Islet precursor cell (in vitro differentiated cells): ENCODE measurements at regions not wholly inside any gene's neighbourhood (a gene's known extent, or its start where the extent isn't known, plus 50 kb on each side); places are given as distances from the start of the nearest gene placed in this dataset.
"Not testable (repeated sequence)": the region's sequence is repeated elsewhere in the genome, so short reads cannot be mapped to it uniquely, and the experiment has no call there.

ENCODE experiments used
- DNase-seq: peaks from one replicate; pipeline ENCODE4 v3.0.0-alpha.2; 2018

DNA sequence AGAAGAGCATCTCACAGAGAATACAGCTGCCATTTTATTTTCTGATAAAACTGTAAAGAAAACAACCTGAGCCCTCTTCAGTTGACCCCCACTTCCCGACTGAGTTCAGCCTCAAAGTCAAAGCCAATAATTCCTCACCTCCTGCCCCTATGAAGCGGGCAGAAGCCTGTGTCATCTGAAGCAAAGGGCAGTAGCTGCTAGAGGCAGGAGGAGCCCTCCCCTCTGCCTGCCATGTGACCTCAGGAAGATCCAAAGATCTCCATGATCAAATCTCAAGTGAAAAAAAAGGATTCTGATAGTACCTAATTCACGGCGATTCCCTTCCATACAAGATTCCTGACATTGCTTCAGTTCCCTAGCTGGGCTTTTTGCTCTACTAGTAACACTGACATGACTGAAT is 223.1 kb upstream of the CAND1 start:
- DNase-seq: peak; percentile 53

DNA sequence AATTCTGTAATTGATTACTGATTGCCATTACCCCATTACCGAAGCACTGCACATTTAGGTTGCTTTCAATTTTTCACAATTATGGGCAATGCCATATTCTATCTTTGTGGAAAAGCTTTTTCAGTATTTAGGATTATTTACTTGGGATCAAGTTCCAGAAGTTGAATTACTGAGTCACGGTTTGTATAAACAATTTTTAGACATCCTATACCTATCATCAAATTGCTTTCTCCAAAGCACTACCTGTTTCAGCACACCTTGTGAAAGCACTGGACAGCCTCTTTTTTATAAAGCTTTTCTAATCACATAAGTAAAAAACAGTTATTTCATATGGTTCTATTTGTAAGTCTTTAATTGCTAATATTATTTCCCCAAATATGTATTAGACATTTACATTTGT is 221.5 kb upstream of the CAND1 start:
- DNase-seq: no peak

DNA sequence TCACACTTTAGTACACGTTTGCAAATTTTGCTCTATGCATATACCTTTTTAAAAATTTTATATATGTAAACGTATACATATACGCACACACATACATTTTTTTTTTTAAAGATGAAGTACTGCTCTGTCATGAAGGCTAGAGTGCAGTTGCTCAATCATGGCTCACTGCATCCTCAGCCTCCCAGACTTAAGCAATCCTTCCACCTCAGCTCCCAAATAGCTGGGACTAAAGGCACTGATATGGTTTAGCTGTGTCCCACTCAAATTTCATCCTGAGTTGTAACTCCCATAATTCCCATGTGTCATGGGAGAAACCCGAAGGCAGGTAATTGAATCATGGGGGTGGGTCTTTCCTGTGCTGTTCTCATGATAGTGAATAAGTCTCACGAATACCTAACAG is 220.8 kb upstream of the CAND1 start:
- no peak for DNase-seq

DNA sequence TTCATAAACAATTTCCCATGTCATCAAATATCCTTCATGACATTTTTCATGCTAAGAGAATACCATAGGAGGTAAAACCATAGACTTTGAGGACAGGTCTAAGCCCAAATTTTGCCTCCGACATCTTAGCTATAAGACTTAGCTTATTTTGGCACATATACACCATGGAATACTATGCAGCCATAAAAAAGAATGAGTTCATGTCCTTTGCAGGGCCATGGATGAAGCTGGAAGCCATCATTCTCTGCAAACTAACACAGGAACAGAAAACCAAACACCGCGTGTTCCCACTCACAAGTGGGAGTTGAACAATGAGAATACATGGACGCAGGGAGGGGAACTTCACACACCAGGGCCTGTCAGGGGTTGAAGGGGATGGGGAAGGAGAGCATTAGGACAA is 220.0 kb upstream of the CAND1 start:
- not testable (repeated sequence) for DNase-seq

DNA sequence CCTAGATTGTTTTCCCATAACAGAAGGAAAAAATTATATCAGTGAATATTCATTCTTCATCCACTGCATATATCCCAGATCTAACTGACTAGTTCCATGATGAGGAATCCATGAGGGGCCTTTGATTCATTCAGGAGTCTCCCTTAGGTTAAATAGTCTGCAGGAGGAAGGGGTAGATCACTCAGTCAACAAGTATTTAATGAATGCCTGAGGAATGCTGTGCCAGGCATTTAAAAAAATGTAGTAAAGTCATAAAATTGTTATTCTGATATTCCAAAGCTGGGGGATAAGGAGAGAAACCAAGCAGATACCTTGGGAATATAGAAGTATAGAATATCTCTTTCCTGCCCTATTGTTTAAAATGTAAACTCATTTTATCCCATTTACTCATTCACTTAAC is 216.2 kb upstream of the CAND1 start:
- DNase-seq: no peak

DNA sequence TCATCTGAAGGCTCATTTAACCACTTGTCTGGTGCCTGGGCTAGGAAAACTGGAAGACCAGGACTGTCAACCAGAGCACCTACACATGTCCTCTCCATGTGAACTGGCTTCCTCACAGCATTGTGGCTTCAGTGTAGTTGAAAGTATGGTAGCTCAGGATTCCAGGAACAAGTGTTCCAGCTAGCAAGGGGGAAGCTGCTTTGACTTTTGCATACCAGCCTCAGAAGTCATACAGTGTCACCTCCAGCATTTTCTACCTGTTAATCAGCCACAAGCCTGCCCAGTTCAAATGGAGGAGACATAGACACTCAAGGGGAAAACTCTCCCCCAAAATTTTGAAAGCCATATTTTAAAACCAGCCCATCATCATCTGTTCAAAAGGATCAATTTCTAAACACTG is 212.8 kb upstream of the CAND1 start:
- DNase-seq: peak; percentile 65

DNA sequence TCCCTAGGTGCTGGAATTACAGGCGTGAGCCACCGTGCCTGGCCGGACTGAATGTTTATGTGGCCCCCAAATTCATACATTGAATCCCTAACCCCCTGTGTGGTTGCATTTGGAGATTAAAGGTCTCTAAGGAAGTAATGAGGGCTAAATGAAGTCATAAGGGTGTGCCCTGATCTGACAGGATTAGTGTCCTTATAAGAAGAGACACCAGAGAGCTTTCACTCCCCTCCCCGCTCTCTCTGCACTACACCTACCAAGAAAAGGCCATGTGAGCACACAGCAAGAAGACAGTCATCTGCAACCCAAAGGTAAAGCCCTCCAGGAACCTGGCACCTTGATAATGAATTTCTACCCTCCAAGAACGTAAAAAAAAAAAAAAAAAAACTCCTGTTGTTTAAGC is 212.1 kb upstream of the CAND1 start:
- DNase-seq: no peak

DNA sequence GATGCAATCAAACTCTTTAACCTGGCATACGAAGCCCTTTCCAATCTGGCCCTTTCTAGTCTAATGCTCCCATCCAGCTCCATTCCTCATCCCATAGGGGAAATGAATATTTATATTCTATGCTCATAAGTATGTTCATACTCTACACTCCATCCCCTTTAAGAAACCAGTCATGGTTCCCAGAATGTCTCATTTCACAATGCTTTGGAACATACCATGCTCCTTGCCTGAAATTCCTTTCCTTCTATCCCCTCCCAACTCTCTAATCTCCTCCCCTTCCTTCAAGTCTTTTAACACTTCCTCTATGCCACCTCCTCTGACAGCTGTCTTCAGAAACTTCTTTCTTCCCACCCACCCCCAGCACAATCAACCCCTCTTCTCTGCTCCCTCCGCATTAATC is 207.0 kb upstream of the CAND1 start:
- DNase-seq: no peak

DNA sequence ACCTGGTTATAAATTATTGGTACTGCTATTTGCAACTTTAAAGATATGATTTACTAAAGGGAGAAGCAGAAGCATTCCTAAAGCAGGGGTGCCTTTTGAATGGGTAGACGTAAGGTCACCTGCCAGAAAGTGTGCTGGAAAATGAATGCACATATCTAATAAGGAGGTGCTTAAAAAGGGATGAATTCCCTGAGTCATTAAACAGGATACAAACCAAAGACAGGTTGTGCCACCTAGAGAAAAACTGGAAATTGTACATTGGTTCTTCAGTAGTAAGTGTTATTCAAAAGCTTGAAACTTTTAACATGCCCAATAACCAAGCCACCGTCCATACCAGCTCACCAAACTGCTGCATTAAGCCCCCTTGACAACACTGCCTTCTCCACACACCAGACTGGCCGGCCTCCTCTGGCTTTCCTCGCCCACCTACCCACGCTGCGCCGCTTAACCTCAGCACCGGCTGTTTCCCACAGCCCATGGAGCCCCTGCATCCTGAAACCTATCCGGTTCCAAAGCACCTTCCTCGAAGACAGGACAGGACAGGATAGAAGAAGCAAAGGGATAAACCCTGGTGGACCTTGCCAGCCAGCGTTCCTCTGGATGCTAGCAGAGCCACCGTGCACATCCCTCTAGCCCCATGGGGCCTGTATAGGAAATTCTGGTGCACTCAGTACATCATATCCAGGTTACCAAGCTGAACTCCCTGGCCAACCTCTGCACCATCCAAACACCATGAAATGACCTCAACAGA is 201.5 kb upstream of the CAND1 start:
- DNase-seq: peak; percentile 65

DNA sequence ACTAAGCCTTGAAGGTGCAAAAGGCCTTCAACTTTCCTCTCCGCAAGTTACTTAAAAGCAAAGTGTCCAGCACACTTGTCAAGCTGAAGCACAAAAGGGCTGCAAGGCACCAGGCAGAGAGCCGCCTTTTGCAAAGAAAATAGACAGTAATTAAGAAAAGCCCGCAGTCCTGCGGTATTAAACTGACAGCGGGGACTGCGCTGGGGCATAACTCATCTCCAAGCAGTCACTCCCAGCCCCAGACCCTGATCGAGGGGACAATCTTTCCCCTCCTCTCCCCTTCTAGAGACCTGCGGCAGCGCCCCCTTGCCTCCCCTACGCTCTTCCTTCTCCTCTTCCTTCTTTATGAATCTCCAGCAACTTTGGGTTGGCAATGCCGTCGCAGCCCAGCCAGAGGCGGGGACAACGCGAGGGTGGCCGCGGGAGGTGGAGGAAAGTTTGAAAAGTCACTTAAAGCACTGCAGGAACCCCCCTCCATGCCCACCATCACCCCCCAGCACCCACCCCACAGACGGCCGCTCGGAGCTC is 200.9 kb upstream of the CAND1 start:
- DNase-seq: peak; percentile 79

DNA sequence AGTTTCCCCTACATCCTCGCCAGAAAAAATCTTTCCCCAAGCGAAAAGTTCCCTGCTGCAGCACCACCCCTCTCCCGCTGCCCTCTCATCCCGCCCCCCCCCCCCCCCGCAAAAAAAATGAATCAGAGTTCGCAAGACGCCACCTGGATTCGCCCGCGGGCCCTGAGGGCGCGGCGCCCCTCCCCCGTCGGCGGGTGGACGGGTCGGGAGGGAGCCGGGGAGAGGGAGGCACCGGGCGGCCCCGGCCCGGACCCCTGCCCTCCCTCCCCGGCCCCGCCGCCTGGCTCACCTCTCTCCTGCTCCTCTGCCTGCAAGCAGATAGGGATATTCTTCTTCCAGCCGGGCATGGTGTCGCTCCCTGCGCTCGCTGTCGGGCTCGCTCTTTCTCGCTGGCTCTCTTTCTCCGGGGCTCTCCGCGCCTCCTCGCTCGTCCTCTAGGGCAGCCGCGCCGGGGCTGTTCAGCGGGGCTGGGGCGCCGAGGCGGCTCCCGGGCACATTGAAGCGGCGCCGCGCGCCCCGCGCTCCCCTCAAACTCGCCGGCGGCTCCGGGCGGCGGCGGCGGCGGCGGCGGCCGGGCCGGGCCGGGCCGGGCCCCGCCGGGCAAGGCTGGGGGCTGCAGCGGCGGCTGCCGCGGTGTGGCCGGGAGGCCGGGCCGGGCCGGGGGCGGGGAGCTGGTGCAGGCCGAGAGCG is 200.3 kb upstream of the CAND1 start:
- DNase-seq: peak; percentile 91

DNA sequence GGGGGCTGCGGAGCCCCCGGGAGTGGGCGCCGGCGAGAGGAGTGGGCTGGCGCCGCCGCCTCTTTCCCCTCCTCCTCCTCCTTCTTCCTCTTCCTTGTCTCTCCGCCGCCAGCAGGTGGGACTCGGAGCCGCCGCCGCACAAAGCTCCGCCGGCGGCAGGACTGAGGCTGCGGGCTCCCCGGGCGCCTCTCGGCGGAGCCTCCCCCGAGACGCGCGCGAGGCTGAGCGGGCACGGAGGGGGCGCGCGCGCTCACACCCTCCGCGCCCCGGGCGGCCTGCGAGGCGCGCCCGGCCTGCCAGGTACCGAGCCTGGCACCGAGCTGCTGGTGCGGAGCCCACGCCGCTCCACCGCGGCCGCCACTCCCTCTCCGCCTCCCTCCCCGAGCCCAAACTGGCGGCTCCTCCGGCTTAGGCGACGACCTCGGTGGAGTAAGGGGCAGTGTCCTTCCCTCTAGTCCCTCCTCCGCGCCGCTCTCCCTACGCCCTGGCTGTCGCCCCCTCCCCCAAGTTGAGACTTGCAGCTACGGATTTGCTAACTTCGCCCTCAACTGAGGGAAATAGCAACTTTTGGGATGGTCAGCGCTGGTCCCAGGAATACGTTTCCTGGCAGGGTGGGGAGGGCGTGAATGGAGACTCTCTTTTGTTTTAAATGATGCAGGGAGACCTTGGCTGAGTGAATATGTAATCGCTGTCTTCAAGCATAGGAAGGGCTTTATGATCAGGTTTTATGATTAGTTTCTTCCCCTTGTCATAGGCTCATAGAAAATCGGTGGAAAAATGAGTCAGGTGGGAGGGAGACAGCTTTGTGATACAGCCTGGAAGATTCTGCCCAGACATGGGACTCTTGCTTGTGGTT is 199.5 kb upstream of the CAND1 start:
- DNase-seq: peak; percentile 88

DNA sequence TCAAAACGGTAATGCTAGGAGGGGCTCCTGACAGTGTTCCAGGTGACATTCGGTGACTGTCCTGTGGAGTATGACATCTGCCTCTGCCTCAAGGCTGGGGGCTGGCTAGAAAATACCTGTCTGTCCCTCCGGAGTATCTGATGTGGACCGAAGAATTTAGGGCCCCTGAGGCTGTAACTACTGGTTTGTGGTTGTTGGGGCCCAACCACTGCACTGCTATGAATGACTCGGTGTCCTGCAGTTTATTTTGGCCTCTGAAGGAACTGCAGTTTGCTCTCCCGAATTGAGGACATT is 198.9 kb upstream of the CAND1 start:
- DNase-seq: peak; percentile 84

DNA sequence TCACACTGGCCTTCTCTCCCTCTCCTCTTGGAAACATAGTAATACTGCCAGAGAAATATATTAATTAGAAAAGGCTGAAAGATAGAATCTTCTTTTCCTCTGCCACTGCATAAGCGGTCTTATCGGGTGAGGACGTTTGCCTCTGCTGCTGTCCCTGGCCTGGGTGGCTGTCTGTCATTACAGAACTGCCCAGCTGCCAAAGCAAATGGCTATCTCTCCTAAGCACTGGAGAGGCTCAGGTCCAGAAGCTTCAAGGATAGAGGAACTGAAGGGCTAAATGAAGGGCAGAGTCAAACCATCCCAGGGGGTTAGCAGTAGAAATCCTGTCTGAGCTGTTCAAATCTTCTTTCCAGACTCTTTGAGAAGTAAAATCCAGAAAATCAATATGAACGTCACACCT is 198.6 kb upstream of the CAND1 start:
- DNase-seq: no peak

DNA sequence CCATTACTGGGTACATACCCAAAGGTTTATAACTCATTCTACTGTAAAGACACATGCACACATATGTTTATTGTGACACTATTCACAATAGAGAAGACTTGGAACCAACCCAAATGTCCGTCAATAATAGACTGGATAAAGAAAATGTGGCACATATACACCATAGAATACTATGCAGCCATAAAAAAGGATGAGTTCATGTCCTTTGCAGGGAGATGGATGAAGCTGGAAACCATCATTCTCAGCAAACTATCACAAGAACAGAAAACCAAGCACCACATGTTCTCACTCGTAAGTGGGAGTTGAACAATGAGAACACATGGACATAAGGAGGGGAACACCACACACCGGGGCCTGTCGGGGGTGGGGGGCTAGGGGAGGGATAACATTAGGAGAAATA is 196.9 kb upstream of the CAND1 start:
- not testable (repeated sequence) for DNase-seq

DNA sequence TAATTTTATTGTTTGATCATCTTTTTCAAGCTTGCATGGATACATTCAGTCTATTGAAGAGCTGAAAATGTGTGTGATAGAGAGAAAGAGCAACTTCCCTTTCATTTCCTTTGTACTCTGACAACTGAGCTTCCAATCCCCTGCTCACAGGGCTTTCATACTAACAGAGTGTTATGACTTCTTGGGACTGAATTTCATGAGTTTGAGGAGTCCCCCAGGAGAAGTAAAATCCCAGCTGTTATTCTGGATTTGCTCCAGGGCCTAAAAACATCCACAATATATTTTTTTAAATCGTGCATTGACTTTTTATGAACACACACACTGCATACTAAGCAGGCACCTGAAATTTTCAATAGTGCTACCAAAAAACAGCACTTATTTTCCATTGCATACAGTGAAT is 195.8 kb upstream of the CAND1 start:
- DNase-seq: no peak

DNA sequence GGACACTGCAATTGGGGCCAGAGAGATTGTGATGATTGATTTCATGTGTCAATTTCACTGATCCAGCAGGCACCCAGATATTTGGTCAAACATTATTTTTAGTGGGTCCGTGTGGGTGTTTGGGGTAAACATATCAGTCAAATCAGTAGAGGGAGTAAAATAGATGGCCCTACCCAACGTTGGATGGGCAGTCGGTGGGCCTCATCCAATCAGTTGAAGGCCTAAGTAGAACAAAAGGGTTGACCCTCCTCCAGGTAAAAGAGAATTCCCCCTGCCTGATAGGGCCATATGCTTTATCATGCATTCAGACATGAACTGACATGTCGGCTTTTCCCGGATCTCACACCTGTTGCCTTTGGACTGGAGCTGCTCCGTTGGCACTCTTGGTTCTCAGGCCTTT is 195.1 kb upstream of the CAND1 start:
- DNase-seq: no peak

DNA sequence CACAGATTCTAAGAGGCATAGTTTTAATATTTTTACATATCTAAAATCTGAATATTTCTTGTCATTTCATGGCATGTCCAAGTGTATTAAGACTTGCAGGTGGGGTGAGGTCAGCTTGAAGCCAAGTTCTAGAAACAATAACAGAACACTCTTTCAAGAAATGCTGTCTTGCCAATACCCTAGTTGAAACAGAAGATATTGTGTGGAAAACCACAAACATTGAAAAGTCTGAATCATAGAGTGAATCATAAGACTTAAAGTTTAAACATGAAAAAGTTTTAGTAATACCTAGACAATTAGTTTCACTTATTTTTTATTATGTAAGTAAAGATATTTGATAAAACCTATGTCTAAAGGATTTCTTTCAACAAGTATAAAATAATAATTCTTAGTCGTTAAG is 191.5 kb upstream of the CAND1 start:
- no peak for DNase-seq

DNA sequence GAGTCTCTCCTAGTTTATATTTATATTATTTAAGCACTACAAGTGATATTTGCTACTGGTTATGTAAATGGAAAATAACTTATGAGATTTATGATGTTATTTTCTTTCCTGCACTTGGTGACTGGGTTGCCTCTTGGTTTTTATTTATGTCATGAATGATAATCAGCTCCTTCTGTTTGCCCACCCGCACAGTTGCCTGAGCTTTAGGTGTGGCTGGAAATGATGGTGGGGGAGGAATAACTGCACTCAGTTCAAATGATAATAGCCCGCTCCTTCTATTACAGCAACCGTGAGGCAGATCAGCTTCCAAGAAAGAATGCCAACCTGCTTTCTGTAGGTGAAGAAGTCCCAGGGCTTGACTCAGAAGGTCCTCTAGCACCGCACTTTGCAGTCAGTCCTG is 190.2 kb upstream of the CAND1 start:
- DNase-seq: no peak

DNA sequence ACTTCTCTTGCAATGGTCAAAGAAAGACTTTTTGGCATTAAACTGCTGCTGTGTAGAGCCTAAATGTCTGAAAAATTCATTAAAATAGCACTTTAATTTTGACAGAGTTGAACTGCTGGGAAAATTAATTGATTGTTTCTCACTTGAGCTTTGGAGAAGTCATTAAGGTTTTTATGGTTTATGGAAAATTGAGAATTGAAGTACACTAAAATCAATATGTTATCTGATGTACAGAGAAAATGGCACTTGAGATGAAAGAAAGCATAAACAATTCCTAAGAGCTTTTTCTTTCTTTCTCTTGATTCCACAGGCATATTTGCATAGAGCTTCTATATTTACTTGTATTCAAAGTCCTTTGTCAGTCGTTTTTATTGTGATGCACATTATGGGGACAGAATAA is 188.5 kb upstream of the CAND1 start:
- no peak for DNase-seq

DNA sequence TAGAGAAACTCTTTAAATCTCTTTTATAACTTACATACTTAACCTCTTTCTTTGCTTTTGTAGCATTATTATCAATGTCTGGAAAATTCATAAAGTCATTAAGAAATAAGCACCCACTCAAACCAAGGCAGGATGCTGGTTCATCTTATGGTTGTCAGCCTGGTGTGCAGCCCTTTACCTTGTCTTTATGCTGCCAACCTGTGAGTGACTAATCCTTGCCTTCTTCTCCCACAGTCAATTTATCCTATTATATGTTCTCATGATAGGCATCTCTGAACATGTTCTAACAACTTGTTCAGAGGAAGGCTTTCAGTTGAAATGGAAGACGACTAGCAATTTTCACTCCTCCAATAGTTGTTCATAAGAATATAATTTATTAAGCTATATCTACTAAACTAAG is 186.9 kb upstream of the CAND1 start:
- no peak for DNase-seq

DNA sequence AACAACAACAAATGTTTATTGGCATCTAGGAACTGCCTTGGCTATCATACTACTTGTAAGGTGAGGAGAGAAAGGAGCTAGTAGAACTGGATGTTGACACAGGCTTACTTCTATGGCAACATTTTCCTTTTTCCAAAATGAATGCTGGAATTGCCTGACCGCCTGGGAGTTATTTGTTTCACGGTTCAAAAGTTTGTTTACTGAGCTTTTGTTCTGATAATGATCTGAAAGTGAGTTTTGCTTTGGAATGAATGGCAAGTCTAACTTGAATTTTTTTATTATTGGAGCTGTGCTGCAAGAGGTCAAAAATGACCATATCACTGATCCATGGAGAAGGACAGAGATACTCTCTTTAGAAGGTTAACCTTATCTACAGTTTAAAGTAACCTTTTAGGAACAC is 183.5 kb upstream of the CAND1 start:
- no peak for DNase-seq

DNA sequence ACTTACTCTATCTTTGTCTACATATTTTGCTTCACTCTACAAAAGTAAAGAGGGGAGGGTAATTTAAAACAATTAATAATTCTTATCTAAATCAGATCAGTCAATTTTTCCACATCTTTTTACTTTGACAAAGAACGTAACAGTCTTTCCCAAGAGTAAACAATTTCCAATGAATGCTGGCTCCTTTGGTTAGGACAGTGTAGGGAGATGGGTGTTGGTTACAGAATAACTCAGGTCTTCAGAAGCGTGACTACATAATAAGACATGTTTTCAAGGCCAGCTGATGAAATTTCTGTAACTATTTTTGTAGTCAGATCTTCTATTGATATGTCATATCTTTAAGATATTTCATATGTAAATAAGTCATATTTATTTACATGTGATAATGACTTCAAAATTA is 183.0 kb upstream of the CAND1 start:
- DNase-seq: no peak
